ENCODE measurements at regions not wholly inside any gene's neighbourhood (a gene's known extent, or its start where the extent isn't known, plus 50 kb on each side); places are given as distances from the start of the nearest gene placed in this dataset.

GRCh38 chr5:125181955-125182354 lies 435.5 kb upstream of the ZNF608 start:
- no peak for TF ChIP-seq CTCF (IDR thresholded peaks at IDR 0.05; ENCODE audit: borderline replicate concordance, control extremely low read depth, extremely low read depth, insufficient read depth, missing control alignments)
- in situ Hi-C loops (cut with MboI; ENCODE audit: low sequenced_read_pairs, unreplicated experiment): no loop called here
- DNase-seq (ENCODE audit: low spot score): no peak

GRCh38 chr5:125185740-125186139 lies 439.3 kb upstream of the ZNF608 start:
- DNase-seq (ENCODE audit: low spot score): no peak
- TF ChIP-seq CTCF (IDR thresholded peaks at IDR 0.05; ENCODE audit: borderline replicate concordance, control extremely low read depth, extremely low read depth, insufficient read depth, missing control alignments): no peak
- in situ Hi-C loops (cut with MboI; ENCODE audit: low sequenced_read_pairs, unreplicated experiment): no loop called here

GRCh38 chr5:125186911-125187375 lies 440.5 kb upstream of the ZNF608 start:
- no peak for TF ChIP-seq CTCF (IDR thresholded peaks at IDR 0.05; ENCODE audit: borderline replicate concordance, control extremely low read depth, extremely low read depth, insufficient read depth, missing control alignments)
- in situ Hi-C loops (cut with MboI; ENCODE audit: low sequenced_read_pairs, unreplicated experiment): no loop called here
- DNase-seq (ENCODE audit: low spot score): no peak

- in situ Hi-C loops (cut with MboI; ENCODE audit: low sequenced_read_pairs, unreplicated experiment): no loop called here
- no peak for DNase-seq (ENCODE audit: low spot score)
- TF ChIP-seq CTCF (IDR thresholded peaks at IDR 0.05; ENCODE audit: borderline replicate concordance, control extremely low read depth, extremely low read depth, insufficient read depth, missing control alignments): no peak
Observed at GRCh38 chr5:125189531-125189941, 443.1 kb upstream of the ZNF608 start.

- DNase-seq (ENCODE audit: low spot score): no peak
- in situ Hi-C loops (cut with MboI; ENCODE audit: low sequenced_read_pairs, unreplicated experiment): no loop called here
- no peak for TF ChIP-seq CTCF (IDR thresholded peaks at IDR 0.05; ENCODE audit: borderline replicate concordance, control extremely low read depth, extremely low read depth, insufficient read depth, missing control alignments)
Observed at GRCh38 chr5:125190232-125191087, 444.0 kb upstream of the ZNF608 start.

GRCh38 chr5:125194883-125195282 lies 448.4 kb upstream of the ZNF608 start:
- in situ Hi-C loops (cut with MboI; ENCODE audit: low sequenced_read_pairs, unreplicated experiment): no loop called here
- no peak for DNase-seq (ENCODE audit: low spot score)
- TF ChIP-seq CTCF (IDR thresholded peaks at IDR 0.05; ENCODE audit: borderline replicate concordance, control extremely low read depth, extremely low read depth, insufficient read depth, missing control alignments): no peak

All from GM13976 (cell line).